ENCODE measurements at regions not wholly inside any gene's neighbourhood (a gene's known extent, or its start where the extent isn't known, plus 50 kb on each side); places are given as distances from the start of the nearest gene placed in this dataset.
"Not testable (repeated sequence)": the region's sequence is repeated elsewhere in the genome, so short reads cannot be mapped to it uniquely, and the experiment has no call there.

DNA sequence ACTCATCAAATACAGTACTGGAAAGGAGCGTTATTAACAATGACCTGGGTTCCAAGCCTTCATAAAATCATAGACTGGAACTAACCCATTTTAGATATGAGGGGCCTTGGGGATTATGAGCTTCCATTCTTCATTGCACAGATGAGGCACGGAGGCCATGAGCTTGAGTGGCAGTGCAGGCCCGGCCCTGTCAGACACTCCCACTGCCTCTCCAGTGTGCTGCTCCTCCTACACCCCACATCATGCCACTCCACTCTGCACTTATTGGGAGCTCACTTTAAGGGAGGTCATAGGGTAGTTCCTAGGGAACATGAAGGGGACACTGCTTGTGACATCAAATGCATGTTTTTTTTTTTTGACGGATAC lies 77.9 kb downstream of the TSN start:
- Histone ChIP-seq H3K4me3 (no peak overlapping the region), H3K27ac (no peak overlapping the region), H3K9me3 (no peaks in the 10 kb centered on the region), H3K36me3 (no peaks in the 10 kb centered on the region), H3K27me3 (no peaks in the 10 kb centered on the region), H3K4me1 (no peaks in the 10 kb centered on the region)
- no peak for TF ChIP-seq POLR2A (IDR thresholded peaks at IDR 0.05)
- TF ChIP-seq, protein P1, sequence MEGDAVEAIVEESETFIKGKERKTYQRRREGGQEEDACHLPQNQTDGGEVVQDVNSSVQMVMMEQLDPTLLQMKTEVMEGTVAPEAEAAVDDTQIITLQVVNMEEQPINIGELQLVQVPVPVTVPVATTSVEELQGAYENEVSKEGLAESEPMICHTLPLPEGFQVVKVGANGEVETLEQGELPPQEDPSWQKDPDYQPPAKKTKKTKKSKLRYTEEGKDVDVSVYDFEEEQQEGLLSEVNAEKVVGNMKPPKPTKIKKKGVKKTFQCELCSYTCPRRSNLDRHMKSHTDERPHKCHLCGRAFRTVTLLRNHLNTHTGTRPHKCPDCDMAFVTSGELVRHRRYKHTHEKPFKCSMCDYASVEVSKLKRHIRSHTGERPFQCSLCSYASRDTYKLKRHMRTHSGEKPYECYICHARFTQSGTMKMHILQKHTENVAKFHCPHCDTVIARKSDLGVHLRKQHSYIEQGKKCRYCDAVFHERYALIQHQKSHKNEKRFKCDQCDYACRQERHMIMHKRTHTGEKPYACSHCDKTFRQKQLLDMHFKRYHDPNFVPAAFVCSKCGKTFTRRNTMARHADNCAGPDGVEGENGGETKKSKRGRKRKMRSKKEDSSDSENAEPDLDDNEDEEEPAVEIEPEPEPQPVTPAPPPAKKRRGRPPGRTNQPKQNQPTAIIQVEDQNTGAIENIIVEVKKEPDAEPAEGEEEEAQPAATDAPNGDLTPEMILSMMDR (IDR thresholded peaks at IDR 0.05) = no peak
- no peak for DNase-seq

DNA sequence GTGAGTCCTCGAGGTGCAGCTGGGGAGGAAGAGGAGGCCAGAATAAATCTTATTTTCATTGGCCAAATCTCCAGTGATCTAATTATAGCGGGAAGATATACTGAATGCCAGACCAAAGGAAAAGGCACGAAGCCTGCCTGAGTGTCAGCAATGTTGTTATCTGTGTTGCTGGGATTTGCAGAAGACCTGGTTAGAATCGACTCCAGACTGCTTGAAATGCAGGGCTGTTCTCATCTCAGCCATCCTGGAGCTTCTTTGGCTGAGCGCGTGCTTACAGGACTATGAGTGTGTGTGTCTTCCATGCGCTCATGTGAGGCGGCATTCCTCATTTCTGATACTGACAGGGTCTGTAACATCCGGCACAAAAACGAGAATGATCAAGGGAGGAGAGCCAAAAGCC lies 81.2 kb downstream of the TSN start:
- Histone ChIP-seq H3K27ac (no peak overlapping the region), H3K9me3 (no peaks in the 10 kb centered on the region), H3K4me1 (no peaks in the 10 kb centered on the region), H3K36me3 (no peaks in the 10 kb centered on the region), H3K27me3 (no peaks in the 10 kb centered on the region), H3K4me3 (no peak overlapping the region)
- no peak for DNase-seq
- TF ChIP-seq, protein P1 (IDR thresholded peaks at IDR 0.05) = no peak
- no peak for TF ChIP-seq POLR2A (IDR thresholded peaks at IDR 0.05)

DNA sequence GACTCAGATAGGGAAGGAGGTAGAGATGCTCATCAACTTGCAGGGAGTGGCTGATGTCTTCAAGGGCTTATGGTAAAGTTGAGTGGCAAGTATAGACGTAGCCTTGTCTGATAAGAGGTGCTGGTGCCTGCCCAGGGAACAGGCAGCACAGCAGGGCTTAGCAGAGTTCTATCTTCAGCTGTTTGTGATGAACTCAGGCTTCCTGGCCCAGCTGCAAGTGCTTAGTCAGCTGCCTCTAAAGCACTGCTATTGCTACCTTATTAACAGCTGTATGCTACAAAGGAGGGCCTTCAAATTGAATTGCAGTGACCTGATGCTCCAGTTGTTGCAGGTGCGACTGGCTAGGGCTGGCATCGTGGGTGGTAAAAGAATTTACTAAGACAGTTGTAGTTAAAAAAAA lies 82.1 kb downstream of the TSN start:
- TF ChIP-seq, protein P1 (IDR thresholded peaks at IDR 0.05) = no peak
- TF ChIP-seq POLR2A (IDR thresholded peaks at IDR 0.05) = no peak
- no peak overlapping the region for H3K27ac ChIP-seq
- no peak for DNase-seq
- H3K4me3 ChIP-seq = no peak overlapping the region
- no peaks in the 10 kb centered on the region for H3K4me1 ChIP-seq
- no peaks in the 10 kb centered on the region for H3K36me3 ChIP-seq
- H3K27me3 ChIP-seq = no peaks in the 10 kb centered on the region
- H3K9me3 ChIP-seq = no peaks in the 10 kb centered on the region

DNA sequence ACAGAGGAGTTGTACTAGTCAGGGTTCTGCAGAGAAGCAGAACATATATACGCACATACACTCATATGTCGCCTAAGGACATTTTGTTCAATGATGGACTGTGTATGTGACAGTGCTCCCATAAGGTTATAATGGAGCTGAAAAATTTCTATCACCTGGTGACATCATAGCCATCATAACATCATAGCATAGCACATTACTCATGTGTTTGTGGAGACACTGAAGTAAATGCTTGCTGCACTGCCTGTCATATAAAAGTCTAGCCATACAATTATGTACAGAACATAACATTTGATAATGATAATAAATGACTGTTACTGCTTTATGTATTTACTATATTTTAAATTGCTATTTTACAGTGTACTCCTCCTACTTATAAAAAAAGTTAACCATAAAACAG lies 83.1 kb downstream of the TSN start:
- no peak overlapping the region for H3K4me3 ChIP-seq
- no peaks in the 10 kb centered on the region for H3K36me3 ChIP-seq
- no peak overlapping the region for H3K27ac ChIP-seq
- no peaks in the 10 kb centered on the region for H3K27me3 ChIP-seq
- H3K9me3 ChIP-seq = no peaks in the 10 kb centered on the region
- TF ChIP-seq, protein P1 (IDR thresholded peaks at IDR 0.05) = no peak
- no peak for TF ChIP-seq POLR2A (IDR thresholded peaks at IDR 0.05)
- no peaks in the 10 kb centered on the region for H3K4me1 ChIP-seq
- no peak for DNase-seq

DNA sequence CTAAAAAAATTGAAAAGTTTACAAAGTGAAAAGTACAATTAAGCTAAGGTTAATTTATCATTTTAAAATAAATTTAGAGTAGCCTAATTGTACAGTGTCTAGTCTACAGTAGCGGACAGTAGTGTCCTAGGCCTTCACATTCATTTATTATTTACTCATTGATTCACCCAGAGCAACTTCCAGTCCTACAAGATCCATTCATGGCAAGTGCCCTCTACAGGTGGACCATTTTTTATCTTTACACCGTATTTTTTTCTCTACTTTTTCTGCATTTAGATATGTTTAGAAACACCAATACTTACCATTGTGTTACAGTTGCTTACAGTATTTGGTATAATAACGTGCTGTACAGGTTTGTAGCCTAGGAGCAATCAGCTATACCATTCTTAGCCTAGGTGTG lies 84.1 kb downstream of the TSN start:
- TF ChIP-seq, protein P1 (IDR thresholded peaks at IDR 0.05) = no peak
- no peak for TF ChIP-seq POLR2A (IDR thresholded peaks at IDR 0.05)
- no peak overlapping the region for H3K4me3 ChIP-seq
- no peak overlapping the region for H3K27ac ChIP-seq
- no peaks in the 10 kb centered on the region for H3K4me1 ChIP-seq
- no peaks in the 10 kb centered on the region for H3K27me3 ChIP-seq
- no peak for DNase-seq
- H3K36me3 ChIP-seq = no peaks in the 10 kb centered on the region
- H3K9me3 ChIP-seq = no peaks in the 10 kb centered on the region

DNA sequence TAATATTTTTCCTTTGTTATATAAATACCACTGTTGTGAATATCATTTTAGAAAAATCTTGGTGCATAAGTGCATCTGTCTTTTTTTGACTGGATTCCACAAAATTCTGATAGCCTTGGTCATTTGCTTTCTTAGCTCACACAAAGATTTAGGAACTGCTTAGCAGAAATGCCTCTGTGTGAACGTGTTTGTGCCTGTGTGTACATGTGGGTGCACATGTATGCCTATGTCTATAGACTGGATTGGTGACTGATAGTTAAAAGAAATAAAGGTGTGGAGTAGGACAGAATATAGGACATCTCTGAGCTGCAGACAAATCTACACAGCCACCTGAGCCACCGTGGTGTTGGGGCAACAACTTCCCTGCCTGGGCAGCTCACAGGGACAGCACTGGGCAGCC lies 93.8 kb downstream of the TSN start:
- Histone ChIP-seq H3K4me3 (no peak overlapping the region), H3K36me3 (no peaks in the 10 kb centered on the region), H3K9me3 (no peaks in the 10 kb centered on the region), H3K27me3 (no peaks in the 10 kb centered on the region), H3K4me1 (no peaks in the 10 kb centered on the region), H3K27ac (no peak overlapping the region)
- TF ChIP-seq, protein P1 (IDR thresholded peaks at IDR 0.05) = no peak
- TF ChIP-seq POLR2A (IDR thresholded peaks at IDR 0.05) = no peak
- DNase-seq = no peak

DNA sequence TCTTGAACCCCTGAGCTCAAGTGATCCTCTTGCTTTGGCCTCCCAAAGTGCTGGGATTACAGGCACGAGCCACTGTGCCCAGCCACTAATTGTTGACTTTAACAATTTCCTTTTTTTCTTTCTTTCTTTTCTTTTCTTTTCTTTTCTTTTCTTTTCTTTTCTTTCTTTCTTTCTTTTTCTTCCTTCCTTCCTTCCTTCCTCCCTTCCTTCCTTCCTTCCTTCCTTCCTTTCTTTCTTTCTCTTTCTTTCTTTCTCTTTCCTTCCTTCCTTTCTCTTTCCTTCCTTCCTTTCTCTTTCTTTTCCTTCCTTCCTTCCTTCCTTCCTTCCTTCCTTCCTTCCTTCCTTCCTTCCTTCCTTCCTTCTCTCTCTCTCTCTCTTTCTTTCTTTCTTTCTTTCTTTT lies 97.7 kb downstream of the TSN start:
- H3K27me3 ChIP-seq, H3K4me1 ChIP-seq, H3K36me3 ChIP-seq, H3K9me3 ChIP-seq, H3K27ac ChIP-seq, DNase-seq, H3K4me3 ChIP-seq: not testable (repeated sequence)

All from Peyer's patch (tissue), 4 donors.